SK-N-MC (cell line): ENCODE measurements at regions not wholly inside any gene's neighbourhood (a gene's known extent, or its start where the extent isn't known, plus 50 kb on each side); places are given as distances from the start of the nearest gene placed in this dataset.

Experiments
- EZH2 ChIP-seq: fragments of 200-600 bp; sonication (generic); IDR thresholded peaks from one replicate; pipeline ENCODE4 v1.6.1; 2017; ENCODE audit warnings: antibody characterized with exemption
- POLR2AphosphoS5 ChIP-seq: IDR thresholded peaks from 2 replicates; pipeline ENCODE4 v1.6.1; 2012; ENCODE audit warnings: mild to moderate bottlenecking, low read depth, low read length, borderline replicate concordance

GRCh38 chr6:54011277-54011648, 100.0 kb upstream of the MLIP start:
- TF ChIP-seq POLR2AphosphoS5 (no peak), EZH2 (no peak)
